HG03108 (cell line): ENCODE measurements at regions not wholly inside any gene's neighbourhood (a gene's known extent, or its start where the extent isn't known, plus 50 kb on each side); places are given as distances from the start of the nearest gene placed in this dataset.
"Not testable (repeated sequence)": the region's sequence is repeated elsewhere in the genome, so short reads cannot be mapped to it uniquely, and the experiment has no call there.

Source experiments
- ATAC-seq: cut with Tn5 transposase; IDR thresholded peaks from one replicate; pipeline ENCODE4 v1.9.1; 2021; ENCODE audit warnings: moderate library complexity; ENCODE audit not compliant: unreplicated experiment

GRCh38 chr15:70602834-70603560 lies 160.4 kb downstream of the UACA start:
- no peak for ATAC-seq

GRCh38 chr15:70602281-70602680 lies 161.1 kb downstream of the UACA start:
- ATAC-seq = no peak

GRCh38 chr15:70597945-70598344 lies 165.4 kb downstream of the UACA start:
- no peak for ATAC-seq

GRCh38 chr15:70597056-70597603 lies 166.2 kb downstream of the UACA start:
- ATAC-seq = no peak

GRCh38 chr15:70596354-70597055 lies 166.9 kb downstream of the UACA start:
- no peak for ATAC-seq

- ATAC-seq = no peak
Observed at GRCh38 chr15:70593795-70594194, 169.6 kb downstream of the UACA start.

- ATAC-seq = no peak
Observed at GRCh38 chr15:70589728-70590127, 173.6 kb downstream of the UACA start.

GRCh38 chr15:70589221-70589620 lies 174.1 kb downstream of the UACA start:
- ATAC-seq = no peak

GRCh38 chr15:70588613-70589012 lies 174.7 kb downstream of the UACA start:
- ATAC-seq = no peak

GRCh38 chr15:70587896-70588567 lies 175.3 kb downstream of the UACA start:
- no peak for ATAC-seq

GRCh38 chr15:70587012-70587634 lies 176.2 kb downstream of the UACA start:
- ATAC-seq = not testable (repeated sequence)

- no peak for ATAC-seq
Observed at GRCh38 chr15:70586241-70586640, 177.1 kb downstream of the UACA start.

GRCh38 chr15:70585707-70586034 lies 177.7 kb downstream of the UACA start:
- no peak for ATAC-seq

- no peak for ATAC-seq
Observed at GRCh38 chr15:70584838-70585706, 178.3 kb downstream of the UACA start.

GRCh38 chr15:70584441-70584837 lies 178.9 kb downstream of the UACA start:
- no peak for ATAC-seq

- no peak for ATAC-seq
Observed at GRCh38 chr15:70583006-70583405, 180.4 kb downstream of the UACA start.

GRCh38 chr15:70582143-70582945 lies 181.0 kb downstream of the UACA start:
- ATAC-seq = no peak

GRCh38 chr15:70580958-70581357 lies 182.4 kb downstream of the UACA start:
- ATAC-seq = no peak

- ATAC-seq = no peak
Observed at GRCh38 chr15:70580286-70580685, 183.1 kb downstream of the UACA start.

- no peak for ATAC-seq
Observed at GRCh38 chr15:70579766-70580165, 183.6 kb downstream of the UACA start.
